ENCODE measurements at regions not wholly inside any gene's neighbourhood (a gene's known extent, or its start where the extent isn't known, plus 50 kb on each side); places are given as distances from the start of the nearest gene placed in this dataset.

GRCh38 chr3:23100106-23100505, 103.0 kb upstream of the UBE2E2 start:
- no peak for TF ChIP-seq ZFP30 (CRISPR knock-in tag; IDR thresholded peaks at IDR 0.05; ENCODE audit: borderline replicate concordance)
- no peak for TF ChIP-seq CTCF (IDR thresholded peaks at IDR 0.05 in 2 of 3, conservative IDR thresholded peaks at IDR 0.05 in 1 of 3; ENCODE audit: insufficient read depth in 2 of 3, low read depth in 1 of 3, low read length in 3 of 3)
- no peak for TF ChIP-seq NR2C2 (CRISPR knock-in tag; IDR thresholded peaks at IDR 0.05)
- no peak for TF ChIP-seq NR2C2 (tag; IDR thresholded peaks at IDR 0.05)
- no peak for TF ChIP-seq ZNF3 (CRISPR knock-in tag; IDR thresholded peaks at IDR 0.05)
- no peak for TF ChIP-seq DNMT1 (IDR thresholded peaks at IDR 0.05)
- TF ChIP-seq CREB3 (tag; conservative IDR thresholded peaks at IDR 0.05; ENCODE audit: low read depth), result no peak
- no peak for TF ChIP-seq ZSCAN32 (CRISPR knock-in tag; IDR thresholded peaks at IDR 0.05)
- TF ChIP-seq E2F8 (IDR thresholded peaks at IDR 0.05; ENCODE audit: low read depth, partially characterized antibody), result no peak
- no peak for TF ChIP-seq PPARD (CRISPR knock-in tag; IDR thresholded peaks at IDR 0.05)
- no peak for TF ChIP-seq E2F4 (CRISPR knock-in tag; IDR thresholded peaks at IDR 0.05; ENCODE audit: low read depth)
- no peak for TF ChIP-seq ZC3H11A (IDR thresholded peaks at IDR 0.05; ENCODE audit: low read depth, low read length)
